ENCODE measurements at regions not wholly inside any gene's neighbourhood (a gene's known extent, or its start where the extent isn't known, plus 50 kb on each side); places are given as distances from the start of the nearest gene placed in this dataset.

DNA sequence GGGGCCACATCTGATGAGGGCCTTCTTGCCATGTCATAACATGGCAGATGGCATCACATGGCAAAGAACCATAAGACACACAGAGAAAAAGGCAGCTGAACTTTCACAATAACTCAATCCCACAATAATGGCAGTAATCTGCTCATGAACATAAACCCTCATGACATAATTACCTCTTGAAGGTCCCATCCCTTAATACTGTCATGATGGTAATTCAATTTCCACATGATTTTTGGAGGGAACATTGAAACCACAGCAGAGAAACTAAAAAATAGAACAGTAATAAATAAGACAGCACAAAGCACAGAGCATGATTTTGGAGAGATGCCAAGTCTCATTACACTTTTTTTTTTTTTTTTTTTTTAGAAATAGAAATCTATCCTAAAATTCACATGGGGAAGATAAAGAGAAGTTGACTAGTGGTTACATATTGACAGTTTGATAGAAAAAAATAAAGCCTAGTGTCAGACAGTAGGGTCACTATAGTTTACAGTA, 61.8 kb upstream of the ATF7IP start:
- TF ChIP-seq CTCF (conservative IDR thresholded peaks at IDR 0.05; ENCODE audit: low read depth, low read length) (no peak), EZH2 (IDR thresholded peaks at IDR 0.05; ENCODE audit: borderline replicate concordance, low read depth, low read length, poor library complexity, severe bottlenecking) (no peak)

All from A673 (cell line).